Common myeloid progenitor, CD34-positive (primary cell): ENCODE measurements at regions not wholly inside any gene's neighbourhood (a gene's known extent, or its start where the extent isn't known, plus 50 kb on each side); places are given as distances from the start of the nearest gene placed in this dataset.
"Not testable (repeated sequence)": the region's sequence is repeated elsewhere in the genome, so short reads cannot be mapped to it uniquely, and the experiment has no call there.

ENCODE experiments used
- CTCF ChIA-PET: fragments of 350-600 bp; sonication (Branson Sonifier 250); formaldehyde crosslinking; loops from one replicate; lab custom pipeline; 2021; ENCODE audit warnings: antibody characterized with exemption; lab: Charles Lee
- POLR2A ChIA-PET: fragments of 350-600 bp; sonication (Branson Sonifier 250); formaldehyde crosslinking; loops from one replicate; lab custom pipeline; 2021; ENCODE audit warnings: antibody characterized with exemption; lab: Charles Lee
- DNase-seq, 3 donors: peaks; one replicate each; pipeline versions ENCODE4 v3.0.0 to v3.0.0-alpha.2; 2013
- H3K27ac ChIP-seq, 2 experiments: 1 replicate in 1 of 2; 2 replicates in 1 of 2; pipeline ENCODE4 v1.7.0; 2013; ENCODE audit warnings: inconsistent platforms in 2 of 2, low read length in 2 of 2, mild to moderate bottlenecking in 2 of 2, low read depth in 1 of 2, moderate library complexity in 1 of 2; ENCODE audit not compliant: severe bottlenecking in 2 of 2, insufficient read depth in 1 of 2, poor library complexity in 1 of 2
- H3K27me3 ChIP-seq, 5 experiments: replicated peaks in 2 of 5; 1 replicate in 3 of 5; 2 replicates in 2 of 5; pipeline versions ENCODE4 v1.6.1 to v1.7.0; 2013; ENCODE audit warnings: low read length in 4 of 5, mild to moderate bottlenecking in 2 of 5, moderate library complexity in 2 of 5, inconsistent platforms in 1 of 5; ENCODE audit not compliant: insufficient read depth in 5 of 5, control insufficient read depth in 4 of 5
- H3K36me3 ChIP-seq, 4 experiments: 1 replicate in 2 of 4; 2 replicates in 2 of 4; pipeline versions ENCODE4 v1.6.1 to v1.7.0; 2013; ENCODE audit warnings: low read length in 3 of 4, control low read depth in 1 of 4, mild to moderate bottlenecking in 1 of 4; ENCODE audit not compliant: control insufficient read depth in 4 of 4, insufficient read depth in 4 of 4
- H3K4me1 ChIP-seq, 4 experiments: 1 replicate in 3 of 4; 2 replicates in 1 of 4; pipeline versions ENCODE4 v1.6.1 to v1.7.1; 2013; ENCODE audit warnings: low read length in 3 of 4, mild to moderate bottlenecking in 3 of 4, control low read depth in 1 of 4, inconsistent platforms in 1 of 4, moderate library complexity in 1 of 4; ENCODE audit not compliant: control insufficient read depth in 4 of 4, insufficient read depth in 4 of 4; ENCODE audit errors: control extremely low read depth in 1 of 4
- H3K4me3 ChIP-seq, 7 experiments: 1 replicate in 4 of 7; 2 replicates in 3 of 7; pipeline versions ENCODE4 v1.5.1 to v1.7.0; 2013; ENCODE audit warnings: mild to moderate bottlenecking in 7 of 7, low read length in 6 of 7, moderate library complexity in 6 of 7, inconsistent platforms in 2 of 7, low read depth in 2 of 7, control low read depth in 1 of 7; ENCODE audit not compliant: insufficient read depth in 4 of 7, control insufficient read depth in 1 of 7; ENCODE audit errors: extremely low read depth in 1 of 7
- H3K9me3 ChIP-seq, 5 experiments: 1 replicate in 4 of 5; 2 replicates in 1 of 5; pipeline versions ENCODE4 v1.6.1 to v1.7.1; 2013; ENCODE audit warnings: low read length in 4 of 5, mild to moderate bottlenecking in 2 of 5, inconsistent platforms in 1 of 5, low read depth in 1 of 5, moderate library complexity in 1 of 5; ENCODE audit not compliant: control insufficient read depth in 4 of 5, insufficient read depth in 2 of 5; ENCODE audit errors: control extremely low read depth in 1 of 5
- WGBS: methylation state at CpG from one replicate; pipeline ENCODE4 v1.1.5; 2013; ENCODE audit not compliant: insufficient coverage; 5-methylcytosine and 5-hydroxymethylcytosine counted together

DNA sequence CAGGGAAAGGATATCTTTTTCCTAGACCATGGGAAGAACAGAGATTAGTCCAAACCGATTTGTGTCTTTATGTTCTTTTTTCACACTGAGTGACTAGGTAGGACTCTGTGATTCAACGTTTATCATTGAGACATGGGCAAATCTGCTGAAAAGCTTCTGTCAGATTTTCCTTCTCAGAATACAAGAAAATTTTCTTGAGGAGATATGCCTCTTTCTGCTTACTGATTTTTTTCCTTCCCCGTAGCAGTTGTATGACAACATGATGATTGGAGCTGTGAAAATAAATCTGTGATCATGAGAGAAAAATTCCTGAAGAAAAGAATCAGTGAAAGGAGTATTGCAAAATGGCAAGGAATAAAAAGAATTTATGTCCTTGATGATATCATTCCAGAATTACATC, 130.6 kb upstream of the FAT4 start:
- H3K36me3 ChIP-seq = no peaks in the 10 kb centered on the region
- H3K27ac ChIP-seq = no peak overlapping the region
- no peaks in the 10 kb centered on the region for H3K9me3 ChIP-seq
- ChIA-PET POLR2A (no interaction called here), CTCF (no interaction called here)
- H3K4me3 ChIP-seq = no peak overlapping the region
- DNase-seq = no peak
- no peaks in the 10 kb centered on the region for H3K4me1 ChIP-seq
- H3K27me3 ChIP-seq = no peaks in the 10 kb centered on the region
- 100% methylated on average over 2 of the region's 3 CpGs for whole genome bisulfite sequencing

DNA sequence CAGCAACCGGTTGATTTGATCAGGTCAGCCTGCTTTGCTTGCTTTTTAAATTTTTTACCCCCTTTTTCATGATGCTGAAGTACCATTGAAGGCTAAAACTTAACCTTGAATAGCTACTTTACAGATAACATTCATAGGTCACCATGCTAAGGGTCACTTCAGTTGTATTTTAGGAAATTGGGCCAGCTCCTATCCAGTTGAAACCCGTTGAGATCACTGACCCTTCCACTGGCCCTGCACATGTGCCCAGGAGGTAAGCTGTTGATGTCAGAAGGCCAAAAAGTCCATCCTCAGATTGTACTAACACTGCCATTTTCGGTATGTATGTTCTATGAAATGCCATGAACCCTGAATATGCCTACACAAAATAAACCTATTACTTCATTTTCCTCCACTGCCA, 133.0 kb upstream of the FAT4 start:
- Histone ChIP-seq H3K27me3 (no peaks in the 10 kb centered on the region), H3K36me3 (no peaks in the 10 kb centered on the region), H3K27ac (no peak overlapping the region), H3K4me3 (no peak overlapping the region), H3K9me3 (no peaks in the 10 kb centered on the region), H3K4me1 (no peaks in the 10 kb centered on the region)
- 100% methylated on average over 2 of the region's 3 CpGs for WGBS
- POLR2A ChIA-PET = no interaction called here
- CTCF ChIA-PET = no interaction called here
- DNase-seq = no peak

DNA sequence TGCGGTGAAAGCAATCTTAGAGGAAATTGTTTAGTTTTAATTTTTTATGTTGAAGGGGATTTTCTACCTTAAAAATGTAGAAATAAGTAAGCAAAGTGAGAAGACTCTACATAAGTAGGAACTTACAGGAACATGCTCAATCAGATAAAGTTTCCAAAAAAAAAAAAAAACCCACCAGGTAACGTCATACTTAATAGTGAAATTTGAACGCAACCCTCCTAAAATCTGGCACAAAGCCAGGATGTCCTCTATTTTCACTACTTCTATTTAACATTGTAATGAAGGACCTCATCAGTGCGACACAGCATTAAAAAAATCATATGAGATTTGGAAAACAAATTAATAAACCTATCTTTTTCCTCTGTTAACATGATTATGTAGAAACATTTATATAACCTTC, 135.0 kb upstream of the FAT4 start:
- Histone ChIP-seq H3K4me3 (no peak overlapping the region), H3K27me3 (no peaks in the 10 kb centered on the region), H3K27ac (no peak overlapping the region), H3K9me3 (no peaks in the 10 kb centered on the region), H3K36me3 (no peaks in the 10 kb centered on the region), H3K4me1 (no peaks in the 10 kb centered on the region)
- DNase-seq = no peak
- POLR2A ChIA-PET = no interaction called here
- CTCF ChIA-PET = no interaction called here
- WGBS = no CpG with 5 or more reads among the region's 4 CpGs

DNA sequence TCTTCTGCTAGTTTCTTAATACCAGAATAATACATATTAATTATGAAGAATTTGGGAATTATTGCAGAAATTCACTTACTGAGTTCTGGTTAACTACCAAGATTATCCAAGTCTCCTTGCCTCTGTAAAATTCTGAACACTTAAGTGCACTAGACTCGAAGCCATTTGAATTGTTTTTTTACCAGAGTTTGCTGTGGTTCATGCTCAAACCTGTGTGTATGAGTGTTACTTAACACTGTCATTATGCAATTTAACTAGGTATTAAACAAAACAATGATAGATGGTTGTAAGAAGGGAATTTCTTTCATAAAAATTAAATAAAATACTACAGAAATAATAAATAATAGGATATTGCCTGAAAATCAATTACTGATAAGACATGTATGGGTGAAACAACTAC, 145.6 kb upstream of the FAT4 start:
- no peak for DNase-seq
- WGBS = no CpG with 5 or more reads among the region's 1 CpG
- POLR2A ChIA-PET = no interaction called here
- CTCF ChIA-PET = no interaction called here
- Histone ChIP-seq H3K9me3 (no peaks in the 10 kb centered on the region), H3K27me3 (no peaks in the 10 kb centered on the region), H3K4me3 (no peak overlapping the region), H3K36me3 (no peaks in the 10 kb centered on the region), H3K27ac (no peak overlapping the region), H3K4me1 (no peaks in the 10 kb centered on the region)

DNA sequence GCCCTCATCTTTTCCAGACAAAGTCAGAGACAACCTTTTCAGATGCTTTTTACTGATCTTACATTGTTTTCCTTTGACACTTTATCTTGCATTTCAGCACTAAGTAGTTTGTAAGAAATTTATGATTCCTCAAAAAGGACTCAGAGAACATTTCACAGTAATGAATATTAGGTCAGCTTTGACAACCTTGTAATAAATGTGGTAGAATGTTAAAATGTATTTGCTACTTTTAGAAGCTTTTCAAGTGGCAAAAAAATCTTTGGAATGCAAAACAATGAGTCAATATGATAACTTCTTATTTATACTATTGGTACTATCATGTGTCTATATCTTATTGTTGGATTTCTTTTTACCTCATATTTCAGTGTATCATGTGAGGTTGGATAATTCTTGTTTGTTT, 146.2 kb upstream of the FAT4 start:
- no peak for DNase-seq
- ChIA-PET POLR2A (no interaction called here), CTCF (no interaction called here)
- Histone ChIP-seq H3K36me3 (no peaks in the 10 kb centered on the region), H3K4me1 (no peaks in the 10 kb centered on the region), H3K27ac (no peak overlapping the region), H3K4me3 (no peak overlapping the region), H3K9me3 (no peaks in the 10 kb centered on the region), H3K27me3 (no peaks in the 10 kb centered on the region)

DNA sequence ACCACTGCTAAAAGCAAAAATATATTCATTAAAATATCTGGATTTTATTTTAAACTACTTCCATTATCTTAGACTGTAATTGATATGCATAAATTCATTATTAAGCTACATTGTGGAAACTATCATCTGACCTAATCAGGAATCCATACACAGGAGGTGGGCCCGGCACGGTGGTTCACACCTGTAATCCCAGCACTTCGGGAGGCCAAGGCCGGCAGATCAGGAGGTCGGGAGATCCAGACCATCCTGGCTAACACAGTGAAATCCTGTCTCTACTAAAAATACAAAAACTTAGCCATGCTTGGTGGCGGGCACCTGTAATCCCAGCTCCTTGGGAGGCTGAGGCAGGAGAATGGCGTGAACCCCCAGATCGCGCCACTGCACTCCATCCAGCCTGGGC, 148.7 kb upstream of the FAT4 start:
- H3K4me3 ChIP-seq, H3K36me3 ChIP-seq, CTCF ChIA-PET, H3K27ac ChIP-seq, DNase-seq, POLR2A ChIA-PET, H3K9me3 ChIP-seq, H3K27me3 ChIP-seq, H3K4me1 ChIP-seq: not testable (repeated sequence)
- 100% methylated on average over 9 of the region's 9 CpGs for WGBS

DNA sequence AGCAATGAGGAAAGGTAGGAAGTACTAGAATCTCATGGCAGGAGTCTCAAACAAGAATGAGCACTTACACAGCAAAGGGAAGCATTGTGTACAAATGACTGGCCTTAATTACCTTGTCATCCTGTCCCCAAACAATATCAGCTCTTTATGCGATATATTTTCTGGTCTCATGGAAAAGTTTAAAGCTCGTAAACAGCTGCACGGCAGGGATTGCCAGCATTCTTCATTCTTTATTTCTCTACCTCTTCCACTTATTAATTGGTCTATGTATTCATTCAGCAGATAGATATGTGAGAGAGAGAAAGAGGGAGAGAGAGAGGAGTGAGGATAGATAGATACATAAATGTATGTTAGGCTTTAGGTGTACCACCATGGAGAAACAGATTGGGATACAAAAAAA, 155.8 kb upstream of the FAT4 start:
- ChIA-PET POLR2A (no interaction called here), CTCF (no interaction called here)
- no peaks in the 10 kb centered on the region for H3K27me3 ChIP-seq

DNA sequence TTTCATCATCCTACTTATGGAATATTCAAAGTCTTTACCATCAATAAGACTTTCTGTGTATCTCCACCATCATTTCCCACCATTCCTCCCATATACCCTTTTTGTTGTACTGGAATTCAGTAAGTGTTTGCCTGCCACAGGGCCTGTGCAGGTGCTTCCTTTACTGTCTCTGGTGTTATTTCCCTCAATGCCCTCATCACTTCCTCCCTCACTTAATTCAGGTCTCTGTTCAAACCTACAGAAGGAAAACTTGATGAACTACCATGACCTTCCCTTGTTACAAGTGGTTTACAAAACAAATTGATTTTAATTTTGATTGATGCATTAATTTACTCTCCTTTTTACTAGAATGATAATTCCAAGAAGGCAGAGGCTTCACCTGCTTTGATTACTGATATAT, 159.5 kb upstream of the FAT4 start:
- Histone ChIP-seq H3K36me3 (no peaks in the 10 kb centered on the region), H3K27me3 (no peaks in the 10 kb centered on the region), H3K27ac (no peak overlapping the region), H3K9me3 (no peaks in the 10 kb centered on the region), H3K4me1 (no peaks in the 10 kb centered on the region), H3K4me3 (no peak overlapping the region)
- POLR2A ChIA-PET = no interaction called here
- DNase-seq = peak in 1 of 3 donors; percentile 0
- CTCF ChIA-PET = no interaction called here

More for the DNA sequence above, 155.8 kb upstream of the FAT4 start:
- Histone ChIP-seq H3K9me3 (no peaks in the 10 kb centered on the region), H3K27ac (no peak overlapping the region), H3K36me3 (no peaks in the 10 kb centered on the region), H3K4me1 (no peaks in the 10 kb centered on the region), H3K4me3 (no peak overlapping the region)
- no peak for DNase-seq
- 89% methylated on average over 1 of the region's 3 CpGs for WGBS
